Stromal cell of bone marrow (primary cell): ENCODE measurements at regions not wholly inside any gene's neighbourhood (a gene's known extent, or its start where the extent isn't known, plus 50 kb on each side); places are given as distances from the start of the nearest gene placed in this dataset.
"Not testable (repeated sequence)": the region's sequence is repeated elsewhere in the genome, so short reads cannot be mapped to it uniquely, and the experiment has no call there.

ENCODE experiments used
- DNase-seq: peaks from one replicate; pipeline ENCODE4 v3.0.0-alpha.2; 2012; ENCODE audit warnings: low read depth

DNA sequence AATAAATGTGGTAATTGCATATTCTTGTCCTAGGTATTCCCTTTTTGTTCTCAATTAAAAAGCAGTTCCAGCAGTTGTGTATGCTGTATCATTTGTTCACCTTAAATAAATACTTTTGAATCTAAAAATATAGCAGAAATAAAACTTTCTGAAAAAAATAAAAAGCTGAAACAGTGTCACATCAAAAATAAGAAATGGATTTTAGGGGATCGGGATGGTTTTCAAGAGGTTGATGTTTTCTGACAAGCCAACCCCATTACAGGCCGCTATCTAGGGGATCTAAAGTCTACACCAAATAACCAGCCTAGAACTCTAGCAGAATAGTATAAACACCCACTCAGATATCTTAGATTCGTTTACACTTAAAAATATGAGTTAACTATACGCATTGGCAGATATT, 95.4 kb upstream of the MAML3 start:
- no peak for DNase-seq

- no peak for DNase-seq
These were observed 93.3 kb upstream of the MAML3 start for GRCh38 chr4:140247237-140247636.

GRCh38 chr4:140246216-140246615, 92.2 kb upstream of the MAML3 start:
- no peak for DNase-seq

- DNase-seq, result no peak
These were observed 90.3 kb upstream of the MAML3 start for GRCh38 chr4:140244328-140244727.

- DNase-seq, result no peak
These were observed 89.3 kb upstream of the MAML3 start for GRCh38 chr4:140243278-140243753.

- DNase-seq, result no peak
These were observed 88.6 kb upstream of the MAML3 start for GRCh38 chr4:140242357-140243277.

- DNase-seq, result no peak
These were observed 86.3 kb upstream of the MAML3 start for GRCh38 chr4:140240237-140240636.

GRCh38 chr4:140239311-140239710, 85.3 kb upstream of the MAML3 start:
- no peak for DNase-seq

DNA sequence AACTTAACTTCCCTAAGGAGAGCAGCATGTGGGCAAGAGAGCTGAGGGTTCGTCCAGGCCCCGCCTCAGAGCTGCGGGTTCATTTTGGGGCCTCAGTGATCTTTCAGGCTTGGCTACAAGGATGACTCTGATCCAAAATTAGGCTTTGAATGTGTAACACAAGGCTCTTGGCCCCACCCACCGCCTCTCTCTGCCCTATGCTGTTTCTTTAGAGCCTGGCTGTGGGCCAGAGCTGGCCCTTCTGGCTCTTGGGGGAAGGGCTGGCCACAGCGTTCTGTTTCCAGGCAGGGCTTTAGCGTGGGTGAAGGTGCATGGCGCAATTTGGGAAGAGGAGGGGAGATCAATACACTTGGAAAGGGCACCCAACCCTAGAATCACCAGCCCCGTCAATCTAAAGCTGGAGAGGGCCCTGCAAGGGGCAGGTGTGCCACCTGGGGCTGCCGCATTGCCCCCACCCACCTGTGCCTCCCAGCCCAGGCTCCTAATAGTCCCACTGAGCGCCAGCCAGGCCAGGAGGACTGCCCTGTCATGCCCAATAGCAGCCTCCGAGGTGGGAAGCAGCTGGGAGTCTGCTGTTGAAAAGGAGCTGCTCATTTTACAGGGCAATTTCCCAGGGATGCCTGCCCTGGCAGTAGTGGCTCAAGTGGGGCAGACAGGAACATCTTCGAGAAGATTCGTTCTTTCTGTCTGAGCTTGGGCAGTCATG, 84.5 kb upstream of the MAML3 start:
- DNase-seq, result peak; percentile 94

DNA sequence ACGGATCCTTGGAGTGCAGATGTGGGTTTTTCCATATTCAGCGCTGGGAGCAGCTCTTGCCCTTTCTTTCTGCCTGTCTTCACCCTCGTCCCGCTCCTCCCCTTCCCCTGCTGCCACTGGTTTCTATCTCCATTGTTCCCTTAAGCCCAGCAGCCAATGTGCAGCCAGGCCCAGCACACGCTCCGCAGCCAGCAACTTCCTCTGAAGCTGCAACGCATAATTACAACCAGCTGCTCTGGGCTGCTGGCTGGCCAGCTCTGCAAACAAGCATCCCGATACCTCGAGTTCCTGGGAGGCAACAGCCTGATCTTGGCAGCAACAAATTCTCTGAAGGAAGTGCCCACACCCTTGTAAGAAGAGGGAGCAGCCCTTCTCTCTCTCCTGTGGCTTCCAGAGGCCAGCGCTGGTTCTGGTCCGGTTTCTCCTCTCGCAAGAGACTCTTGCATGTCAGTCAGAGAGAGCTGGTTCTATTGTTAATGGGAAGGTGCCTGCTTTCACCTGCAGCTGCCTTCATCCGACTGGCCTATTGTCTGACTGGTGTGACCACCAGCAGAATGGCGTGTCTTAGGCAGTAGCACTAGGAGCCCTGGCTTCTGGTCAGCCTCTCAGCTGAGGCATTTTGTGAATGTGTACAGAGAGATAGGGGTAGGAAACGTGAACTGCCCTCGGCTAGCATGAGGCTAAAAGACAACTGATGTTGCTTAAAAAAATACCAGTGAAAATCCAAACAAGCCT, 83.8 kb upstream of the MAML3 start:
- peak; percentile 93 for DNase-seq

DNA sequence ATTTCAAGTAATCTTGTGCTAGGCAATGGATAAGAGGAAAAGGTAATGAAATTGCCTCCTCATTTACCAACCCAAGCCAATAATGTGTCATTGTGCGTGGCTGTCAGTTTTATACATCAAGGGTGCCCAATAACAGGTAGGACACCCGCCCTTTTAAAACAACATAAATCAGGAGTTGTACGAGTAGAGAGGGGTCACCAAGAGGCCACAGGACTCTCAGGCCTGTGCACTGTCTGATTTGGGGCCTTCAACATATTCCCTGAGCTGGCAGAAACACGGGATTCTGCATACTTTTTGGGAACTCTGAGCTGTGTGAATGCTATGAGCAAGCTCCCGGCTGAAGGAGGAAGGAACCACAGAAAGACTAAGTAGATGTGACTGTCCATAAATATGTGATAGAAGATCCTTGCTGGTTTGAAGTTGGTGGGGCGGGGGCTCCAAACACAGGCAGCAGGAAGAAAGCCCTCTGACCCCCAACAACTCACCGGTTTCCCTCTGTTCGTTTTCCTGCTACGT, 82.7 kb upstream of the MAML3 start:
- DNase-seq, result no peak

- no peak for DNase-seq
These were observed 80.7 kb upstream of the MAML3 start for GRCh38 chr4:140234697-140235060.

- no peak for DNase-seq
These were observed 80.1 kb upstream of the MAML3 start for GRCh38 chr4:140233791-140234696.

- no peak for DNase-seq
These were observed 75.9 kb upstream of the MAML3 start for GRCh38 chr4:140229881-140230280.

DNA sequence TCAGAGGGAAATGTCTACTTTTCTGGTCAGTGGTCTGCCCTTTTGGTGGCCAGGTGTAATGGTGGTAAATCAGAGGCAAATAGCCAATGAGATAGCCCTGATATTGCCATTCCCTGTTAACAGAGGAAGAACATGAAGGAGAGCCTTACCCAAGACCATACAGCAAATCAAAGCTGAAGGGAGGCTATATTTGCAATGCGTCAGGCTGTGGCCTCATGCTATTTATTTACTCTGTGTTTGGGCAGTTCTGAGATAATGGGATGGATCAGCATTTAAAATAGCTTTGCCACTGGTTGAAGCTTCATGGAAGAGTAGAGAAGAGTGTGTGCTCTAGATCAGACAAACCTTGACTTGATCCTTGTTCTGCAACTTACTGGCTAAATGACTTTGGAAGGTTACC, 73.3 kb upstream of the MAML3 start:
- DNase-seq, result no peak

GRCh38 chr4:140223056-140223810, 69.2 kb upstream of the MAML3 start:
- no peak for DNase-seq

DNA sequence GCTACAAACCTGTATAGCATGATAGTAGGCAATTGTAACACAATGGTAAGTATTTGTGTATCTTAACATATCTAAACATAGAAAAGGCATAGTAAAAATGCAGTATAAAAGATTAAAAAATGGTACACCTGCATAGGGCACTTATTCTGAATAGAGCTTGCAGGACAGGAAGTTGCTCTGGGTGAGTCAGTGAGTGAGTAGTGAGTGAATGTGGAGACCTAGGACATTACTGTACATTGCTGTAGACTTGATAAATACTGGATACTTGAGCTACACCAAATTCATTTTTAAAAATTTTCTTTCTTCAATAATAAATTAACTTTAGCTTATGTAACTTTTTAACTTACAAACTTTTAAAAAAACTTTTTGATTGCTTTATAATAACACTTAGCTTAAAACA, 68.2 kb upstream of the MAML3 start:
- DNase-seq, result no peak

GRCh38 chr4:140220058-140220457, 66.1 kb upstream of the MAML3 start:
- no peak for DNase-seq

DNA sequence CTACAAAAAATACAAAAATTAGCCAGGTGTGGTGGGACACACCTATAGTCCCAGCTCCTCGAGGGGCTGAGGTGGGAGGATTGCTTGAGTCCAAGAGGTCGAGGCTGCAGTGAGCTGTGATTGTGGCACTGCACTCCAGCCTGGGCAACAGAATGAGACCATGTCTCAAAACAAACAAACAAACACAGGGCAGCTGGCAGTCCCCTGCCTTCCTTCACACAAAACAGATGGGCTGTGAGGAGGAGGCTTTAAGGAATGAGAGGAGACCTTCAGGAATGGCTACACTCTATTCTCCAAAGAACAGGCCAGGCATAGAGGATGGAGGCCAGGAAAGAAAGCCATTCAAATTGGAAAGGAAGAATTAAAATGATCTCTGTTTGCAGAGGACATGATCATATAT, 65.6 kb upstream of the MAML3 start:
- no peak for DNase-seq

DNA sequence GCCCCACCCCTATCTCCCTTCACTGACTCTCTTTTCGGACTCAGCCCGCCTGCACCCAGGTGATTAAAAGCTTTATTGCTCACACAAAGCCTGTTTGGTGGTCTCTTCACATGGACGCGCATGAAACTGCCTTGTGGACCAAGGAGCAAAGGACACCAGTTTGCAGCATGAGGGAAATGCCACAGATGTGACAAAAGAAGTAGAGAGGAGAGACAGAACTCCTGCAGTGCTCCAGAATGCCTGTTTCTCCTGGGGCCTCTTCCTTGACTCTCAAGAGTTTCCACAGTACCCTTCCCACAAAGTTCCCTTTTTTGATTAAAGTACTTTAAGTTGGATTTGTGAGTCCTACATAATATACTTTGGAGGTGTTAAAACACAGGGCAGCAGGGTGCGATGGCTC, 65.1 kb upstream of the MAML3 start:
- DNase-seq, result not testable (repeated sequence)

- DNase-seq, result no peak
These were observed 59.8 kb upstream of the MAML3 start for GRCh38 chr4:140213749-140214148.
